IMR-90 (cell line): ENCODE measurements at regions not wholly inside any gene's neighbourhood (a gene's known extent, or its start where the extent isn't known, plus 50 kb on each side); places are given as distances from the start of the nearest gene placed in this dataset.

ENCODE experiments used
- ATAC-seq: fragments of 200-7000 bp; cut with Tn5 transposase; 2 replicates; pipeline ENCODE4 v1.9.1; 2020; ENCODE audit warnings: low read depth, mild to moderate bottlenecking, moderate library complexity
- BruUV-seq: library from RNA; stranded (reverse); fragments of 400-500 nt; replicated peaks from 2 replicates; lab custom pipeline; 2021; lab: Mats Ljungman, UMichigan
- CTCF ChIA-PET: fragments of 300-600 bp; formaldehyde crosslinking; extraction: SDS; loops from one replicate; lab custom pipeline; 2021; ENCODE audit warnings: antibody characterized with exemption; lab: Yijun Ruan, JAX
- POLR2A ChIA-PET: fragments of 300-600 bp; sonication (Branson Sonifier 250); formaldehyde crosslinking; loops from one replicate; lab custom pipeline; 2022; ENCODE audit warnings: antibody characterized with exemption; ENCODE audit not compliant: unreplicated experiment; lab: Charles Lee
- DNase-seq: peaks from one replicate; pipeline ENCODE4 v3.0.0; 2013
- H2AFZ ChIP-seq: replicated peaks from 2 replicates; pipeline ENCODE3; 2013; ENCODE audit warnings: low read length, mild to moderate bottlenecking; ENCODE audit not compliant: poor library complexity
- H2AK5ac ChIP-seq: 2 replicates; pipeline ENCODE4 v1.6.1; 2013; ENCODE audit warnings: low read depth, low read length, inconsistent platforms
- H2AK9ac ChIP-seq: replicated peaks from 2 replicates; pipeline ENCODE3; 2013; ENCODE audit warnings: mild to moderate bottlenecking, low read depth, low read length, moderate library complexity; ENCODE audit not compliant: poor library complexity
- H2BK120ac ChIP-seq: 2 replicates; pipeline ENCODE4 v1.6.1; 2013; ENCODE audit warnings: low read depth, low read length, inconsistent platforms
- H2BK15ac ChIP-seq: 3 replicates; pipeline ENCODE4 v1.6.1; 2013; ENCODE audit warnings: low read depth, low read length, inconsistent platforms
- H2BK20ac ChIP-seq: 2 replicates; pipeline ENCODE4 v1.6.1; 2013; ENCODE audit warnings: low read depth, mild to moderate bottlenecking, inconsistent platforms, low read length, moderate library complexity
- H2BK5ac ChIP-seq: 2 replicates; pipeline ENCODE4 v1.6.1; 2013; ENCODE audit warnings: mild to moderate bottlenecking, low read depth, low read length, inconsistent platforms; ENCODE audit not compliant: poor library complexity, severe bottlenecking
- H3K14ac ChIP-seq: replicated peaks from 2 replicates; pipeline ENCODE4 v1.6.1; 2013; ENCODE audit warnings: low read depth, low read length, inconsistent platforms
- H3K18ac ChIP-seq: 2 replicates; pipeline ENCODE4 v1.6.1; 2013; ENCODE audit warnings: low read depth, low read length, control low read depth
- H3K23ac ChIP-seq: 2 replicates; pipeline ENCODE4 v1.6.1; 2013; ENCODE audit warnings: low read depth, low read length, inconsistent platforms
- H3K27ac ChIP-seq: 2 replicates; pipeline ENCODE4 v1.5.1; 2013; ENCODE audit warnings: mild to moderate bottlenecking, control low read depth, low read length; ENCODE audit not compliant: insufficient read depth
- H3K27me3 ChIP-seq: 2 replicates; pipeline ENCODE4 v1.6.1; 2013; ENCODE audit warnings: low read length; ENCODE audit not compliant: control insufficient read depth, insufficient read depth
- H3K36me3 ChIP-seq: 2 replicates; pipeline ENCODE4 v1.6.1; 2013; ENCODE audit warnings: low read length, mixed read lengths; ENCODE audit not compliant: control insufficient read depth, insufficient read depth
- H3K4ac ChIP-seq: 2 replicates; pipeline ENCODE4 v1.6.1; 2013; ENCODE audit warnings: low read depth, low read length, inconsistent platforms
- H3K4me1 ChIP-seq: 2 replicates; pipeline ENCODE4 v1.6.1; 2013; ENCODE audit warnings: low read length, mixed read lengths; ENCODE audit not compliant: control insufficient read depth, insufficient read depth
- H3K4me2 ChIP-seq: 2 replicates; pipeline ENCODE4 v1.6.1; 2013; ENCODE audit warnings: low read depth, mild to moderate bottlenecking, control low read depth, low read length, moderate library complexity
- H3K4me3 ChIP-seq: 2 replicates; pipeline ENCODE4 v1.5.1; 2013; ENCODE audit warnings: low read depth, mild to moderate bottlenecking, control low read depth, low read length, moderate library complexity; ENCODE audit not compliant: insufficient read depth
- H3K56ac ChIP-seq: 2 replicates; pipeline ENCODE4 v1.6.1; 2013; ENCODE audit warnings: low read length, inconsistent platforms; ENCODE audit not compliant: insufficient read depth; ENCODE audit errors: extremely low read depth
- H3K79me1 ChIP-seq, 2 experiments: 2 replicates each; pipeline ENCODE4 v1.6.1; 2013; ENCODE audit warnings: low read length in 2 of 2, inconsistent platforms in 1 of 2, low read depth in 1 of 2
- H3K9ac ChIP-seq: 2 replicates; pipeline ENCODE4 v1.6.1; 2013; ENCODE audit warnings: low read depth, low read length, control low read depth
- H3K9me1 ChIP-seq: 2 replicates; pipeline ENCODE4 v1.6.1; 2013; ENCODE audit warnings: low read length, inconsistent platforms; ENCODE audit not compliant: insufficient read depth
- H3K9me3 ChIP-seq: 2 replicates; pipeline ENCODE4 v1.6.1; 2013; ENCODE audit warnings: low read length; ENCODE audit not compliant: control insufficient read depth, insufficient read depth
- H4K20me1 ChIP-seq: 2 replicates; pipeline ENCODE4 v1.6.1; 2013; ENCODE audit warnings: low read length, inconsistent platforms; ENCODE audit not compliant: insufficient read depth
- H4K5ac ChIP-seq: 2 replicates; pipeline ENCODE4 v1.6.1; 2013; ENCODE audit warnings: mild to moderate bottlenecking, low read depth, low read length, control low read depth
- H4K8ac ChIP-seq, 2 experiments: 2 replicates each; pipeline ENCODE4 v1.6.1; 2013; ENCODE audit warnings: low read depth in 2 of 2, low read length in 2 of 2, control low read depth in 1 of 2, inconsistent platforms in 1 of 2
- H4K91ac ChIP-seq: 2 replicates; pipeline ENCODE4 v1.6.1; 2013; ENCODE audit warnings: low read depth, low read length, inconsistent platforms; ENCODE audit not compliant: insufficient read depth
- CEBPB ChIP-seq: IDR thresholded peaks from 2 replicates; pipeline ENCODE4 v1.6.1; 2012; ENCODE audit warnings: low read depth, low read length, improper control_type of control experiment
- MXI1 ChIP-seq: IDR thresholded peaks from 2 replicates; pipeline ENCODE4 v1.6.1; 2012; ENCODE audit warnings: low read depth, mild to moderate bottlenecking, low read length, moderate library complexity, borderline replicate concordance
- RAD21 ChIP-seq: IDR thresholded peaks from 2 replicates; pipeline ENCODE4 v1.6.1; 2012; ENCODE audit warnings: low read length, improper control_type of control experiment
- WGBS, 2 experiments: methylation state at CpG; one replicate each; pipeline versions ENCODE4 v1.1.5 to v1.1.7; 2013; ENCODE audit warnings: missing lambda C conversion rate in 2 of 2; ENCODE audit not compliant: insufficient read length in 1 of 2; ENCODE audit errors: extremely low coverage in 2 of 2; 5-methylcytosine and 5-hydroxymethylcytosine counted together
- dilution Hi-C: fragments of 300-500 bp; cut with HindIII; formaldehyde crosslinking; loops from one replicate; pipeline ENCODE4 v1.14.3; 2018; ENCODE audit warnings: low sequenced_read_pairs; ENCODE audit not compliant: unreplicated experiment
- in situ Hi-C: fragments of 300-500 bp; cut with MboI; formaldehyde crosslinking; loops from 3 replicates; pipeline ENCODE4 v1.14.3; 2019; ENCODE audit warnings: low sequenced_read_pairs, inconsistent platforms, mixed read lengths
- intact Hi-C: fragments of 100-400 bp; cut with micrococcal nuclease; formaldehyde crosslinking; loops from 2 replicates; pipeline ENCODE4 v1.10.0; 2022

- dilution Hi-C loops, result no loop called here
- H2BK15ac ChIP-seq, result no peak overlapping the region
- no peak overlapping the region for H3K4me2 ChIP-seq
- no peak overlapping the region for H4K8ac ChIP-seq
- H2AFZ ChIP-seq, result no peak overlapping the region
- no peak overlapping the region for H2AK9ac ChIP-seq
- no TSS peak for BruUV-seq
- H3K23ac ChIP-seq, result no peak overlapping the region
- no peak overlapping the region for H2AK5ac ChIP-seq
- no peaks in the 10 kb centered on the region for H3K79me1 ChIP-seq
- WGBS, 2 experiments, result 84% methylated on average over 6 of the region's 8 CpGs; no CpG with 5 or more reads in 1 of the 2 experiments
- no peaks in the 10 kb centered on the region for H3K36me3 ChIP-seq
- no peaks in the 10 kb centered on the region for H3K27me3 ChIP-seq
- ChIA-PET CTCF (no interaction called here), POLR2A (no interaction called here)
- intact Hi-C loops, result loop anchor here (5.0 kb wide), 1 partner anchor 114 kb away; no protein-coding TSS in a partner anchor
- no peak overlapping the region for H3K4me3 ChIP-seq
- no peak overlapping the region for H3K9ac ChIP-seq
- no peak overlapping the region for H4K5ac ChIP-seq
- no peaks in the 10 kb centered on the region for H3K9me3 ChIP-seq
- H3K27ac ChIP-seq, result no peak overlapping the region
- no peak overlapping the region for H3K18ac ChIP-seq
- in situ Hi-C loops, result no loop called here
- peaks cover 3% of the 10 kb centered on the region for H3K4me1 ChIP-seq
- H2BK5ac ChIP-seq, result no peak overlapping the region
- DNase-seq (peak; percentile 54), ATAC-seq (peak; percentile 46; the same call in 1 of the 2 replicates)
- H4K91ac ChIP-seq, result no peak overlapping the region
- no peaks in the 10 kb centered on the region for H3K9me1 ChIP-seq
- no peak overlapping the region for H2BK20ac ChIP-seq
- no peak overlapping the region for H3K14ac ChIP-seq
- H2BK120ac ChIP-seq, result no peak overlapping the region
- H3K56ac ChIP-seq, result no peak overlapping the region; the same call in 1 of the 2 replicates
- H3K4ac ChIP-seq, result no peak overlapping the region
- H4K20me1 ChIP-seq, result no peaks in the 10 kb centered on the region
- TF ChIP-seq MXI1, result no peak
- TF ChIP-seq RAD21, result no peak
- TF ChIP-seq CEBPB, result peak; percentile 27; the same call in 1 of the 2 replicates
Observed at GRCh38 chr5:143713047-143714003, 98.6 kb upstream of the HMHB1 start.
